ENCODE measurements at regions not wholly inside any gene's neighbourhood (a gene's known extent, or its start where the extent isn't known, plus 50 kb on each side); places are given as distances from the start of the nearest gene placed in this dataset.
"Not testable (repeated sequence)": the region's sequence is repeated elsewhere in the genome, so short reads cannot be mapped to it uniquely, and the experiment has no call there.

DNA sequence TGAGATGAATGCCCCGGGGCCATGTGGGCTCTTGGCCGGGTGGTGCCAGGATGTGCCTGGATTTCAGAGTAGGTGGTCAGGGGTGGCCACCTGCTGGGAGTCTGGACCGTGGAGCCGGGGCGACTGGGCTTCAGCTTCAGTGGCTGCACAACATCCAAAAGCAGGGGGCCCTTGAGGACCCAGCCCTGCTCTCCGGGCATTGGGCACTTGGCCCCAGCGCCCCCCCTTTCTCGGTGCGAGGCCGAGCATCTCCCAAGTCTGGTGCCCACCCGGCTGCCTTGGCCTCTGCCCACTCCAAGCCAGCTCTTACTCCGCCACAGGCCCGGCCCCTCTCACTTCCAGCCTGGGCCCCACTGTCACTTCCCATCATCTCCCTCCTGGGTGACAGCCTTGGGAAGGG lies 4429.0 kb upstream of the TPTE start:
- H3K27me3 Mint-ChIP-seq (ENCODE audit: low read depth); H3K27ac Mint-ChIP-seq; H3K4me1 Mint-ChIP-seq (ENCODE audit: low read depth); H3K9me3 Mint-ChIP-seq; DNase-seq (ENCODE audit: low spot score); H3K36me3 Mint-ChIP-seq (ENCODE audit: low read depth); intact Hi-C loops (cut with micrococcal nuclease); H3K4me3 Mint-ChIP-seq (ENCODE audit: low read depth): not testable (repeated sequence)

DNA sequence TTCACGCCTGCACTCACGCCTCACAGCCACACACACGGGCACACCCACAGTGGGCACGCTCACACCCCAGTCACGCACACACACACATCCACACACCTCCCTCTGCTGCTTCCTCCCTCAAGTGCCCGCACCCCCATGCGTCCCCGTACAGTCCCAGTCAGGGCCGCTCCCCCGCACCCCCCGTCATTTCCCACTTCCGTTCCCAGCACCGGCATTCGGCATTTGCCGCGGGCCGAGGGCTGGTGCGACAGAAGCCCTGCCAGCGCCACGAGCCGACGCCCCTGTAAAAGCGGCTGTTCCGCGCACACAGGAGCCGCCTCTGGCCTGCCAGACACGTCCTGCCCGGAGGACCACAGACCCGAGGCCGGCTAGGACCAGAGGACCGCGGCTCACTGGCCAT lies 4428.0 kb upstream of the TPTE start:
- H3K36me3 Mint-ChIP-seq (ENCODE audit: low read depth); DNase-seq (ENCODE audit: low spot score); H3K4me3 Mint-ChIP-seq (ENCODE audit: low read depth); H3K9me3 Mint-ChIP-seq; intact Hi-C loops (cut with micrococcal nuclease); H3K27ac Mint-ChIP-seq; H3K4me1 Mint-ChIP-seq (ENCODE audit: low read depth); H3K27me3 Mint-ChIP-seq (ENCODE audit: low read depth): not testable (repeated sequence)

GRCh38 chr21:6093870-6094269 lies 4427.5 kb upstream of the TPTE start:
- H3K27me3 Mint-ChIP-seq (ENCODE audit: low read depth); H3K27ac Mint-ChIP-seq; DNase-seq (ENCODE audit: low spot score); H3K36me3 Mint-ChIP-seq (ENCODE audit: low read depth); H3K4me1 Mint-ChIP-seq (ENCODE audit: low read depth); H3K4me3 Mint-ChIP-seq (ENCODE audit: low read depth); intact Hi-C loops (cut with micrococcal nuclease); H3K9me3 Mint-ChIP-seq: not testable (repeated sequence)

DNA sequence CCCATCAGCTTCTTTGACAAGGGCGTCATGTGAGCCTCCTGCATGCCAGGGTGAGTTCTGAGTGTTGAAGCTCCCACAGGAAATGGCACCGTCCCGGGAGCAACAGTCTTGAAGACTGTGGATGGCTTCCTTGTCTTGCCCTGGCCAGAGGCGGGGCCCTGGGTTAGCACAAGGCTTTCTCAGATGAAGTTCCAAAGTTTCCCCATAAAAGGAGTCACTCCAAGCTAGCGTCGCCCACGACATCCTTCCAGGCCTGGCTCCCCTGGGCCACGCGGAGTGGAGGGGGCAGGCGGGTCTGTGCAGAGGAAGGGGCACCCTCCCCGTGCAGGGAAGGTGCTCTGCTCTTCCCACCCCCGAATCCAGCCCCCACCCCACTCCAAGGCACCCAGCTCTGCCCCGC lies 4426.1 kb upstream of the TPTE start:
- H3K27me3 Mint-ChIP-seq (ENCODE audit: low read depth); H3K36me3 Mint-ChIP-seq (ENCODE audit: low read depth); intact Hi-C loops (cut with micrococcal nuclease): not testable (repeated sequence)

GRCh38 chr21:6096560-6097424 lies 4424.6 kb upstream of the TPTE start:
- H3K9me3 Mint-ChIP-seq; DNase-seq (ENCODE audit: low spot score); intact Hi-C loops (cut with micrococcal nuclease); H3K27me3 Mint-ChIP-seq (ENCODE audit: low read depth); H3K36me3 Mint-ChIP-seq (ENCODE audit: low read depth); H3K27ac Mint-ChIP-seq; H3K4me1 Mint-ChIP-seq (ENCODE audit: low read depth); H3K4me3 Mint-ChIP-seq (ENCODE audit: low read depth): not testable (repeated sequence)

More for the DNA sequence above, 4426.1 kb upstream of the TPTE start:
- not testable (repeated sequence) for DNase-seq (ENCODE audit: low spot score); H3K4me3 Mint-ChIP-seq (ENCODE audit: low read depth); H3K27ac Mint-ChIP-seq; H3K4me1 Mint-ChIP-seq (ENCODE audit: low read depth); H3K9me3 Mint-ChIP-seq

- H3K4me1 Mint-ChIP-seq (ENCODE audit: low read depth); DNase-seq (ENCODE audit: low spot score); intact Hi-C loops (cut with micrococcal nuclease); H3K27me3 Mint-ChIP-seq (ENCODE audit: low read depth); H3K9me3 Mint-ChIP-seq; H3K36me3 Mint-ChIP-seq (ENCODE audit: low read depth); H3K4me3 Mint-ChIP-seq (ENCODE audit: low read depth); H3K27ac Mint-ChIP-seq: not testable (repeated sequence)
Measured at GRCh38 chr21:6097736-6098135, 4423.6 kb upstream of the TPTE start.

- H3K9me3 Mint-ChIP-seq; H3K27ac Mint-ChIP-seq; H3K4me3 Mint-ChIP-seq (ENCODE audit: low read depth); H3K36me3 Mint-ChIP-seq (ENCODE audit: low read depth); DNase-seq (ENCODE audit: low spot score); H3K27me3 Mint-ChIP-seq (ENCODE audit: low read depth); H3K4me1 Mint-ChIP-seq (ENCODE audit: low read depth); intact Hi-C loops (cut with micrococcal nuclease): not testable (repeated sequence)
Measured at GRCh38 chr21:6098191-6098935, 4423.0 kb upstream of the TPTE start.

GRCh38 chr21:6101588-6101987 lies 4419.8 kb upstream of the TPTE start:
- H3K27me3 Mint-ChIP-seq (ENCODE audit: low read depth); intact Hi-C loops (cut with micrococcal nuclease); H3K4me1 Mint-ChIP-seq (ENCODE audit: low read depth); H3K9me3 Mint-ChIP-seq; H3K36me3 Mint-ChIP-seq (ENCODE audit: low read depth); H3K4me3 Mint-ChIP-seq (ENCODE audit: low read depth); H3K27ac Mint-ChIP-seq; DNase-seq (ENCODE audit: low spot score): not testable (repeated sequence)

DNA sequence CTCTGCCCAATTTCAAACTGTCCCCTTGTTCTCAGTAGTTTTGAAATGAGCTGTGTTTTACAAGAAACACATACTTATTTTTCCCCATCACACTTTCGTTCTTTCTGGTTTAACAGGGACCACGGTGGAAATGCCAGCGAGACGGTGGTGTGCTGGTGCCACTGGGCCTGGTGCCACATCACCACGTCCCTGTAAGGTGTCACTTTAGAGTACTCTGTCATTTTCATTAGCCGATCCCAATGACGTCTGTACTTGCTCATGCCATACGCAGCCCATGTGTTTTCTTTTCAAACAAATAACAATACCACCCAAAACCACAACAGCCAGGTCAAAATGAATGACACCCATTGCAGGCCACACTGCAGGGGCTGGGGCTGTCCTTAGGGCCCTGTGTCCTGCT lies 4416.8 kb upstream of the TPTE start:
- H3K36me3 Mint-ChIP-seq (ENCODE audit: low read depth); H3K27me3 Mint-ChIP-seq (ENCODE audit: low read depth); intact Hi-C loops (cut with micrococcal nuclease); H3K4me1 Mint-ChIP-seq (ENCODE audit: low read depth); H3K9me3 Mint-ChIP-seq; H3K27ac Mint-ChIP-seq; H3K4me3 Mint-ChIP-seq (ENCODE audit: low read depth); DNase-seq (ENCODE audit: low spot score): not testable (repeated sequence)

- H3K27ac Mint-ChIP-seq; H3K9me3 Mint-ChIP-seq; DNase-seq (ENCODE audit: low spot score); intact Hi-C loops (cut with micrococcal nuclease); H3K36me3 Mint-ChIP-seq (ENCODE audit: low read depth); H3K27me3 Mint-ChIP-seq (ENCODE audit: low read depth); H3K4me3 Mint-ChIP-seq (ENCODE audit: low read depth); H3K4me1 Mint-ChIP-seq (ENCODE audit: low read depth): not testable (repeated sequence)
Measured at GRCh38 chr21:6106686-6107567, 4414.5 kb upstream of the TPTE start.

DNA sequence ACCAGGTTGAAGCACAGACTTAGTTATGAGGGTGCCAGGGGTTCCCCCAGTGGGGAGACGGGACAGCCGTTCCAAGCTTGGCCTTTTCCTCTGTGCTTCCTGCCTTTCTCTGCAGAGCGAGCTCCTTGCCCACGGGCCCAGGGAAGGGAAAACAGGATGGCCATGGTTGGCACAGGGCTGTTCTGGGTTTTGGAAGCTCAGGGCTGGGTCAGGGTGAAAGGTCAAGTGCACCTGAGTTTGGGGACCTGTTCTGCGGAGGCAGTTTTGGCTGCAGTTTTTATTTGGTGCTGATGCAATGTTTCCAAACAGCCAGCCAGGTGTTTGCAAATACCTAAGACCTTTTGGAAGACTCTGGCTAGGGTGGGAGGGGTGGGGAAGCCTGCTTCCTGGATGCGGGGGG lies 4412.5 kb upstream of the TPTE start:
- H3K4me3 Mint-ChIP-seq (ENCODE audit: low read depth); H3K36me3 Mint-ChIP-seq (ENCODE audit: low read depth); intact Hi-C loops (cut with micrococcal nuclease); DNase-seq (ENCODE audit: low spot score); H3K9me3 Mint-ChIP-seq; H3K27ac Mint-ChIP-seq; H3K4me1 Mint-ChIP-seq (ENCODE audit: low read depth); H3K27me3 Mint-ChIP-seq (ENCODE audit: low read depth): not testable (repeated sequence)

DNA sequence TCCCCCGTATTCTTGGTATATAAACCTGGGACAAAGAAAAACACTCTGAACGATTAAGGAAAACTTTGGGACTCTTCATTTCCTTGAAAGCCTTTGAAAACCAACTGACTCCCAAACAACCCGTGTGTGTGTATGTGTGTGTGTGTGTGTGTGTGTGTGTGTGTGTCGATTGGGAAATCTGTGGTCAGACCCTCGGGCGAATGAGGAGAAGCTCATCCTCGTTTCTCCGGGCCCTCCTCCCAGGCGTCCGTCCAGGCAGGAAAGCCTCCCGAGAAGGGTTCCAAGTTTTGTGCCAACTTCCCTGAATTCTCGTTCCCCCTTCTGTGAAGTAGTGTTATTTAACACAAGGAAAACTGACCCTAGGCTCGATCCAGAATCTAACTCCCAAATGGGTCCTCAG lies 4411.6 kb upstream of the TPTE start:
- DNase-seq (ENCODE audit: low spot score); H3K36me3 Mint-ChIP-seq (ENCODE audit: low read depth); intact Hi-C loops (cut with micrococcal nuclease); H3K27ac Mint-ChIP-seq; H3K4me3 Mint-ChIP-seq (ENCODE audit: low read depth); H3K9me3 Mint-ChIP-seq; H3K4me1 Mint-ChIP-seq (ENCODE audit: low read depth); H3K27me3 Mint-ChIP-seq (ENCODE audit: low read depth): not testable (repeated sequence)
